GM21381 (cell line): ENCODE measurements at regions not wholly inside any gene's neighbourhood (a gene's known extent, or its start where the extent isn't known, plus 50 kb on each side); places are given as distances from the start of the nearest gene placed in this dataset.

ENCODE experiments used
- ATAC-seq: cut with Tn5 transposase; IDR thresholded peaks from one replicate; pipeline ENCODE4 v1.9.1; 2021; ENCODE audit warnings: mild to moderate bottlenecking, moderate library complexity; ENCODE audit not compliant: unreplicated experiment

DNA sequence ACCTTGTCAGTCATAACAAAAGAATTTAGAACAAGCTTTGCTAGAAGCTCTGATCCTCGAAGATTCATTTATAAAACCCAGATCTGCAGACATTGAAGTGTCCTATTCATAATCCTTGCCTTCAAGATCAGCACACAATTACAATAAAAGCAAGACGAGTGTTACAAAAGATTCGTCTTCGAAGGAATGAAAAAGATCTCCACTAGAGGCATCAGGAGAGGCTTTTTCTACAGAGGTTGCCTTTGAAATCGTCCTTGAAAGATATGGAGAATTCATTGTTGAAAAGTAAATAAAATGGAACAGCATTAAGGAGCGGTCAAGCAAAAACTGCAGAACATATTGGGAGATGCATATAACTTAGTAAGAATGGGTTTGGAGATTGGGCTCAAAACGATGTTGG lies 146.4 kb downstream of the BMP4 start:
- no peak for ATAC-seq

DNA sequence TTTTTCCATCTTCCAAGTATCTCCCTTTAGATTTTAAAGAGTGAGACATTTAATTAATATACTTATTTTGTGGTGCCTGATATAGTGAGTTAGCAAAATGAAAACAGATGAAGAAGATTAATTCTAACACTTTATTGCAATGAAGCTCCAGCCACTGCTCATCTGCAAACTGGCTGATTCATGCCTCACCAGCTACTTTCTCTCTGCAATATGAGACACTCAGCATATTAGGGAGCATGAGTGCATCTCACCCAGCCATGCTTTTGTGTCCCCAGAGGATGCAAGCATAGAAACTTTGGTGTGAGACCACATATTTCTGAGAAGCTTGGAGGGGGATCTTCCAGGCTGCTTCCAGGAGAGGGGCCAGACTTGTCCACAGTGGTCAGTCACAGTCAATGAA lies 148.6 kb downstream of the BMP4 start:
- no peak for ATAC-seq

DNA sequence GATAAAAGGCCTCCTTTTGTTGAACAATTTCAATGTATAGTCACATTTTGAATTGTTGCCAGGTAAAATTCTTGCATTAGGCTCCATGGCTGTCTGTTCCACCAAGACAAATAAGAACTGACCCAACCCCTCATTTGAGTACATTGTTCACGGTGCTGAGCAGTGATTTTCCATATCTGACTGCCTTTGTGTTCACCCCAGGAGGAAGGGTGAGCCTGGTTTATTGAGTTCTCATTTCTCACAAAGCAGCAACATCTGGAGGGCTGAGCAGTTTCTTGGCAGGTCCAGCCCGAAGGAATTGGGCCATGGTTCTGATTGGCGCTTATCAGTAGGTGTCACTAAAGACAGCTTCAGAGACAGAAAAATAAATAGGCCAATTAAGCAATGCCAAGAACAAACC lies 149.1 kb downstream of the BMP4 start:
- no peak for ATAC-seq

DNA sequence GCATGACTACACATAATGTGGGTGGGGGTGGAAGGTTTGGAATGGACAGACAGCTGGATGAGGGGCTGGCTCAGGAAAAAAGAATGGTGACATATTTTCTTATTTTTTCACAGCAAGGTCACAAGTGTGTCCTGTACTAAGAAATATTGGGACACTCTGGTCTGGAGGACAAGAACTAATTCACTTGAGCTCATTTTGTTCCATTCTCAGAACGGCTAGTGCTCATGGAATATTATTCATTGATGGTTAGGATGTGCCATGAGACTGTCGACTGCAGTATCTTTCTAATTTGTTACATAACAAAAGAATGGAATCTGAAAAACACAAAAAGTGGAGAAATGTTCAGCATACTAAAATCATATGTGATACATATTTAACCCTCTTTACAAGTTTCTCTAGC lies 149.5 kb downstream of the BMP4 start:
- no peak for ATAC-seq

DNA sequence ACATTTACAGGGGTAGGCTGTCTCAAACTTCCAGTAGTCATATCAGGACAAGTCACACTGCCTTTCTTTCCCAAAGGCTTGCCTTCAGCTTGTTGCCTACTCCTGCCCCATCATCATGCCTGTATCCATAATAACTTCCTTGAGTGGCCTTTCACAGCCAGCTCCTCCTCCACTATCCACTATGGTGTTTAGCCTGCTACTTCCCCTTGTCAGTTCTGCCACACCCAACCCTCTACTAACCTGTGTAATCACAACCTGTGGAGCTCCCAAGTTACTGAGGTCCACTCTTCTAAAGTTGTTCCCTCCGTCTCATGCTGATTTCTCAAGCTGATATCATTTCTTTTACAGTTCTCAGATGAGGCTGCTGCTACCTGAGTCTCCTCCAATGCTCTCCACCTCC lies 159.9 kb downstream of the BMP4 start:
- ATAC-seq: no peak

DNA sequence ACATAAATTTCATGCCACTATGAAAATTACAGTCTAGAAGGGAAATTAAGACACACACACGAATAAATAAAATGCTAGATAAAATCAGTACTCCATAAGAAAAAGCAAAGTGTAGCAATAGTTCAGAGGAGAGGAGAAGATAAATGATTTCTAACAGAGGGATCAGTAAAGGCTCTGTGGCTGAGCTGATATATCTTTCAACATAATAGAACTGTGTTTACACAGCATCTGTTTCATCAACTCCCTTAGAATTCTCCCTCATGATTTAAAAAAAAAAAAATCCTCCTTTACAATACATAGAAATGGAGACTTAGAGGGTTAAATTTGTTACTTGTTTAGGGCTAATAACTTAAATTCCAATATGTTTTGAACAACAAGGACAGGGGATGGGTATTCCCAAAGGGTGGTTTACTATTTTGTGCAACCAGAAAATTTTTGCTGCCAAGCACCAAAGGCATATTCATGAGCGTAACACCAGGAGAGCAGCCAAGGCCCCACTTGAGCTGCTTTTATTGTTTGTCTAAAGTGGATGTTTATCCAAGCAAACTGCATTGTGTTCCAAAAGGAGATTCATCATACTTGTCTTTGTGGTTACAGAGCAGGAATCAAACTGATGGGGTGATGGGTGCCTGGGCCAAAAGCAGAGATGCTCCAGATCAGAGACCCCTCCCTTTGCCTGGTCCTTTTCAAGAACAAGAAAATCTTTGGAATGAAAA lies 162.7 kb downstream of the BMP4 start:
- no peak for ATAC-seq

DNA sequence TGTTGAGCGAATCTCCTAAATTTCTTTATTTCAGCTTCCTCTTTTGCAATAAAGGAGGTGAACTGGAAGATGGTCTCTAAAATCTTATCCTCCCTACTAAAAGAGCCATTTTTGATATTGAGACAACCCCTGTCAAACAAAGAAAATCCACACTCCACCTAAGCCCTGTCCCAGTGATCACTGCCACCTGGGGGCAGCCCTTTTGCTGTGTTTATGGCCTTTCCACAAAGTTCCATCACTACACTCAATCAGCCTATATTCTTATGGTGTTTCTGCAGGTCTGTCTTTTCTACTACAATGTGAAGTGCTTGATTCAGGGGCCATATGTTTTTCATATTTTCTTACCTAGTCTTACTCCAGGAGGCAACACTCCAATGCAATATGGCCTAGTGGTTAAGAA lies 163.7 kb downstream of the BMP4 start:
- no peak for ATAC-seq

DNA sequence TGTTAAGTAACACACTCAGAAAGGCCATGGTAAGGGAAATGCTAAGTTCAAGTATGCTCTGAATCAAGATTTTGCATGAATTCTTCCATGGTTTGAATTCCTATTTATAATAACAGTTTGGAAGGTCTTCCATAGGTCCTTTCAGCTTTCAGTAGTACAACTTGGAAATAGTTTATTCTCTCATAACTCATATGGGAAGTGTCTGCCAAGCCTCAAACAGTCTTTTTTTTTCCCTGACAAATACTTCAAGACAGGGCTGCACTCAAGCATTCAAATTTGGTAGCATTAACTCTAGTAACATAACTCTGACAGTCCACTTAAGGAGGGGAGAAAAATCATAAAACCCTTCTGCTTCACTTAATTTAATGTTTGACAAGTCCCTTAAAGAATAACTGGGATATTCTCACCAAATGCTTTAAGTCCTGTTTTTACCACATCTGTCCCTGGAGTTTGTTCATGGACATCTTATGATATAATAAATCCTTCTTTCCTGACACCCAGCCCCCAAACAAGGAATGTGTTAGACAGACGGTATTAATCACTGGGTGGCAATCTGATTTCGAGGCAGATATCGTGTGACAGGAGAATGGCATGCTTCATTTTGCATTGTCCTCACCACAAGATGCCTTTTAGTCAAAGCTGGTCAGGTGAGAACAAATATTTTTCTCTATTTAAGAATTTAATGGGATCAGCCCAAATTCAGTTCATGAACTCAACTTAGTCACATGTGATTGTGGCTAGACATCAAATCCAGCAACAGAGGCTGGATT lies 165.7 kb downstream of the BMP4 start:
- no peak for ATAC-seq

DNA sequence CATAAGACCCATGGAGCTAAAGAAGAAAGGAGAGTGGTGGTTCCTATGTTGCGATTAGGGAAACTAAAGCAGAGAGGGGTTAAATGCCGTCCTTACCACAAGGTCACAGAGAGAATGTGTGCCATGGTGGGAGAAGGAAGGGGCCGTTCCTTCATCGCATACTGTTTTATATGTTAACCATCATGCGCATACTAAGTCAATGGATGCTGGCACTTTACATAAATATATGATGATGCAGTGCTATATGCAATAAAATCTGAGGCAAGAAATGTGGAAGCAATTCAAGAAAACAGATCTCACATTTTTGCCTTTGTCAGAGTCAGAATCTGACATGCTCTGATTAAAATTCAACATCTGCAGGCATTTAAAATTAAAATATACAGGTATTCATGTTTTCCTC lies 168.1 kb downstream of the BMP4 start:
- ATAC-seq: no peak

DNA sequence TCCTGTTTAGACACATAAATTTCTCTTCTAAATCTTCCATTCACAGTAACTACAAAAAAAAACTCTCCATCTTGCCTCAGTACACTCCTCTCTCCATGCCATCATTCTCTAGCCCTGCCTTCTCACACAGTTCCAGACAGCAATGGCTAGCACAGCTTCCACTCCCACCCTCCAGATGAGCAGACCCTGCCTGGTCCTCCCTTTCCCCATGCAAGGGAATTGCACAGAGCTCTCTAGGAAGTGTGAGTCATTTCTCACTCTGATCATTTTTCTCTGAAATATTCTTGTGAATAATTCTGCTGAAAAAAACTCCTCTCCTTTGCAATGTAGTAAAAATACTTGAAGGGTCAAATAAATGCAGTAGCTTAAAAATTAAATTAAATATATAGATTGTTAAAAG lies 170.6 kb downstream of the BMP4 start:
- no peak for ATAC-seq

DNA sequence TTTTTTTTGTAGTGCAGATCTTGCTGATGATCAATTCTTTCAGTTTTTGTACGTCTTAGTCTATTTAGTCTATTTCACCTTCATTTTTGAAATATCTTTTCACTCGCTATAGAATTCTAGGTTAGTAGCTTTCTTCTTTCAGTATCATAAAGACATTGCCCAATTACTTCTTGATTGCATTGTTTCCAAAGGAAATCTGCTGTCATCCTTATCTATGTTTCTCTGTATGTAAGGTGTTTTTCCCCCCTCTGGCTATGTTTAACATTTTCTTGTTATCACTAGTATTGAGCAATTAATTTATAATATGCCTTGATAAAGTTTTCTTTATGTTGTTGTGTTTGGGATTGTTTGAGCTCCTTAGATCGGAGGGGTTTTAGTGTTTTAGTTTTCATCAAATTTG lies 171.9 kb downstream of the BMP4 start:
- ATAC-seq: no peak

DNA sequence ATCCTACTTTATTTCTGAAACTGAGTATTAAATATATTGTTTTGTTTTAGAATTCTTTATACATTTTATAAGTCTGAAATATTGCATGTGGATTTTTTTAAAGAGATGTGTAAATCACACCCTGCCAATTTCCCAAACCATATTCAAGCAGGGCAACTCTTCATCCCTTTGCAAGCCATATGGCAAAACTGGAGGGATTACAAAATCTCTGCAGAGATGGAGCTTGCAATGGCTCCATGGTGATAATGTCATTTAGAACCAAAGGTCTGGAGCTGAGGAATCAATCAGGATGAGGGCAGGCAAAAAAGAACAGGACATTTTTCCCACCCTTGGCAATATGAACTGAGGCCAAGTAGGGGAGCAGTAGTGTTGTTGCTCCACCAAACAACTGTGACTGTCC lies 173.4 kb downstream of the BMP4 start:
- ATAC-seq: no peak

DNA sequence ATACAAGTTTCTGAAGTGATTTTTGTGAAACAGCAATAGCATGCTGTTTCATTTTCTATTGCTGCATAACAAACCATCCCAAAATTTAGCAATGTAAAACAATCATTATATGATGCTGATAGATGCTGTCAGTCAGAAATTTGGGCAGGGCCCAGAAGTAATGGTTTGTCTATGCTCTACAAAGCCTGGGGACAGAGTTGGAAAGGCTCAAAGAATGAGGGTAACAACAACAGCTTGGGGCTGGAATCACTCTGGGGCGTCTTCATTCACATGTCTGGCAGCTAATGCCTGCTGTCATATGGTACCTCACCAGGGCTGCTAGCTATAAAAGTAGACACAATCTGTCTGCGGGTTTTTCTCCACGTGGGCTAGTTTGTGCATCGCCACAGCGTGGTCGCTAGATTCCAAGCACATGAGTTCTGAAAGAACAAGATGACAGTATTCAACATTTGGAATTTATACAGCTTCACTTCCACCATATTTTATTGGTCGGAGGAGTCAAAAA lies 176.5 kb downstream of the BMP4 start:
- ATAC-seq: no peak

DNA sequence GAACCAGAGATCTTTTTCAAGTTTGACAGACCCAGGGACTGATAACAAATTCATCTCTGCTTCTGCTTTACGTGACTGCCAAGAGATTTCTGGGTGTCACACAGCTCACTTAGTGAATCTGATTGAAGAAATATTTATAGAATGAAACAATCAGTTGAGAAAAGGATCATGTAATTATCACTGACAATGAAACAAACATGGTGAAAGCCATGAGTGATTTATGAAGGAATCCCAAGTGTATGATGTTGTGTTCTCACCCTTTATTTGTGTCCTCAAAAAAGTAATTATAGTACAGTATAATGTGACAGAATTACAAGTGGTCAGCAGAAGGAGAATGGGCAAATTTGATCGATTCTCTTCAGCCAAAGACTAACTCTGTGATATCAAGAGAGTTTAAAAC lies 177.3 kb downstream of the BMP4 start:
- no peak for ATAC-seq

DNA sequence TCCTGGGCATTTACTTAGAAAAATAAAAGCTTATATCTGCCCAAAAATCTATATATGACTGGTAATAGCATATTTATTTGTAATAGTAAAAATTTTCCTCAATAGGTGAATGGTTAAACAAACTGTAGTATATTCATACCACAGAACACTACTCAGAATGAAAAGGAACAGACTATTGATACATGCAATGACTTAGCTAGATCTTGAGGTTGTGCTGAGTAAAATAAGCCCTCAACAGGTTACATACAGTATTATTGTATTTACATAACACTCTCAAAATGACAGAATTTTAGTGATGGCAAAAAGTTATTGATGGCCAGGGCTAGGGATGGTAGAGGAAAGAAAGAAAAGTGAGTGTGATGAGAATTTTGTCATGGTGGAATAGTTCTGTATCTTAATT lies 178.4 kb downstream of the BMP4 start:
- no peak for ATAC-seq

DNA sequence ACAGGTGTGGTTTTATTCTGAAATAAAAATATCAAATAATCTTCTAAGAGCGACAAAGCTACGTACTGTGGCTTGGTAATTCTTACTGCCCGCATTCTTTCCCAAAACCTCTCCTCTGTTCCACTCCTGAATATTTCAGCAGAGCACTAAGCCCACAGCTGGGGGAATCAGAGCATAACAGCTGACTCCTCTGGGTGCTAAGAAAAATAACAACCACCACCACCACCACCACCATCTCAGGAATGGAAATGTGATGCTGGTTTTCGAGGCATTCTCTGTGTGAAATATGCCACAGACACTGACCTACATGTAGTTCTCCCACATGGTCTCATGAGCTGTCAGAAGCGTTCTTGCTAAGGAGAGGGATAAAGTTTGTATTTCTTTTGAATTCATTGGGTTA lies 183.7 kb downstream of the BMP4 start:
- ATAC-seq: no peak

DNA sequence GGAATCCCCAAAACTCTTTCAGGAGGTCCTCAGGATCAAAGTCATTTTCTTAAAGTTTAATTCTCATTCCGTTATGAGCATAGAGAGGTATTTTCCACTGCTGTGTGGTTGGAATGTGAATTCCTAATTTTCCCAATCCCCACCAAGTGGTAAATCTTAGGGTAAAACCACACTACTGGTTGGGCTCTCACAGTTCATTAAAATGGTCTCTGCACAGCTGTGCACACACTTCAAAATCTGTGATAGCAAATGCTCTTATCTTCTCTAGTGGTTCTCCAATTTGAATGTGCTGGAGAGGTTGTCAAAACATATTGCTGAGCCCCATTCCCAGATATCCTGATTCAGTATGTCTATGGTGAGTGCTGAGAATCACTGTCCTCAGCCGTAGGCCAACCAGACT lies 189.1 kb downstream of the BMP4 start:
- ATAC-seq: no peak

DNA sequence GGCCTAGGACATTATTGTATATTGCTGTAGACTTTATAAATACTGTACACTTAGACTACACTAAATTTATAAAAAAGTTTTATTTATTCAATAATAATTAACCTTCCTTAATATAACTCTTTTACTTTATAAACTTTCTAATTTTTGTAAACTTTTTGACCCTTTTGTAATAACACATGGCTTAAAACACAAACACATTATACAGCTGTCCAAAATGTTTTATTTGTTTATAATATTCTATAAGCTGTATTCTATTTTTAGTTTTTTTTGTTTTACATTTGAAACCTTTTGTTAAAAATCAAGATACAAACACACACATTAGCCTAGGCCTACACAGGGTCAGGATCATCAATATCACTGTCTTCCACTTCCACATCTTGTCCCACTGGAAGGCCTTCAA lies 190.0 kb downstream of the BMP4 start:
- ATAC-seq: no peak

DNA sequence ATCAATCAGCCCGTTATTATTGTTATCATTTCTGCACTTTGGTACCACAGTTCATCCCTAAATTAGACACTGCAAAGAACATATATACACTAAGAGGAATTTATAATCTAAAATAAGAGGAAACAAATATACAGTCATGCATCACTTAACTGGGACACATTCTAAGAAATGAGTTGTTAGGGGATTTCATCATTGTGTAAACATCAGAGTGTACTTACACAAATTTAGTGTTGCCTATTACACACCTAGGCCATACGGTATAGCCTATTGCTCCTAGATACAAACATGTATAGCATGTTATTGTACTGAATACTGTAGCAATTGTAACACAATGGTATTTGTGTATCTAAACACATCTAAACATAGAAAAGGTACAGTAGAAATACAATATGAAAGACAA lies 190.5 kb downstream of the BMP4 start:
- no peak for ATAC-seq

DNA sequence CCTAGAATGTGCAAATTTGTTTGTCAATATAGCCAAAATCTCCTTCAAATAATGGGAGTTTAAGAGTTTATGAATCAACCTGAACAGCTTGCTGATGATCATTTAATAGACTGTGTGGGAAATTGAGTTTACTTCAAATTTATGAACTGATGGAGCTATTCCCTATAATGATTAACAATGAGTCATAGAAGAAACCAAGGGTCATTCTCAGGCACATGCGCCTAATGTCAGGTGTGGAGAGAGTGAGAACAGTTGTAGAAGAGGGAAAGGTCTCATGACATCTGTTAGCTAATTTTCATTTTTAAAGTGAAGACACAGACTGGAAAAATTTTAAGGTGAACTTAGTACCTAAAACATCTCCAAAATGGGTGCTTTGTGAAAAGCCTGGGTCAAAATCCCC lies 191.8 kb downstream of the BMP4 start:
- no peak for ATAC-seq

DNA sequence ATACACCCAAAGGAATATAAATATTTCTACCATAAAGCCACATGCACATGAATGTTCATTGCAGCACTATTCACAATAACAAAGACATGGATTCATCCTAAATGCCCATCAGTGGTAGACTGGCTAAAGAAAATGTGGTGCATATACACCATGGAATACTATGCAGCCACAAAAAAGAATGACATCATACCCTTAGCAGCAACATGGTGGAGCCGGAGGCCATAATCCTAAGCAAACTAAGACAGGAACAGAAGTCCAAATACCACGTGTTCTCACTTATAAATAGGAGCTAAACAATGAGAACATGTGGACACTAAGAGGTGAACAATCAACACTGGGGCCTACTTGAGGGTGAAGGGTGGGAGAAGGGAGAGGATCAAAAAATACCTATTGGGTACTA lies 198.5 kb downstream of the BMP4 start:
- ATAC-seq: no peak

DNA sequence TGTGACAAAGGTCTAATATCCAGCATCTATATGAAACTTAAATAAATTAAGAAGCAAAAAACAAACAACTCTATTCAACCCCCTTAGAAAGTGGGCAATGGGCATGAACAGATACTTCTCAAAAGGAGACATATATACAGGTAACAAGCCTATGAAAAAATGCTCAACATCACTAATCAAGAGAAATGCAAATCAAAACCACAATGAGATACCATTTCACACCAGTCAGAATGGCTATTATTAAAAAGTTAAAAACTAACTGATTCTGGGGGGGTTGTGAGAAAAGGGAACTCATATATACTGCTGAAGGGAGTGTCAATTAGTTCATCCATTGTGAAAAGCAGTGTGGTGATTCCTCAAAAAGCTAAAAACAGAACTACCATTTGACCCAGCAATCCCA lies 198.9 kb downstream of the BMP4 start:
- ATAC-seq: no peak

DNA sequence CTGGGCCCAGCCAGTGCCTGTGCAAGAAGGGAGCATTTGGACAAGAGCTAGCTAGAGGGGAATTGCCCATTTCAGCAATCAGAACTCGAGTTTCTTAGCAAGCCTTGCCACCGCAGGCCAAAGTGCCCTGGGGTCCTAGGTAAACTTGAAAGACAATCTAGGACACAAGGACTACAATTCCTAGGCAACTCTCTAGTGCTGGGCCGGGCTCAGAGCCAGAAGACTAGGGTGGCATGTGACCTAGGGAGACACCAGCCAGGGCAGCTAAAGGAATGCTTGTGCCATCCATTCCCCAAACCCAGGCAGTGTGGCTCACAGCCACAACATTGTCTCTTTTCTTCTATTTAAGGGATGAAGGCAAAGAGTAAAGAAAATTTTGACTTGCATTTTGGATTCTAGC lies 205.0 kb downstream of the BMP4 start:
- no peak for ATAC-seq
